Transverse colon (tissue), 4 donors: ENCODE measurements at regions not wholly inside any gene's neighbourhood (a gene's known extent, or its start where the extent isn't known, plus 50 kb on each side); places are given as distances from the start of the nearest gene placed in this dataset.

Source experiments
- DNase-seq: peaks from one replicate; pipeline ENCODE4 v3.0.0-alpha.2; 2019
- H3K27ac ChIP-seq, 4 donors: fragments of 200-600 bp; sonication (generic); 2 replicates each; pipeline ENCODE4 v1.5.1; 2016 to 2018; ENCODE audit warnings: inconsistent platforms in 4 of 4
- H3K27me3 ChIP-seq: fragments of 200-600 bp; sonication (generic); 2 replicates; pipeline ENCODE4 v1.5.1; 2017; ENCODE audit warnings: inconsistent platforms
- H3K36me3 ChIP-seq, 4 donors: fragments of 200-600 bp; sonication (generic); 2 replicates each; pipeline ENCODE4 v1.5.1; 2017 to 2019; ENCODE audit warnings: inconsistent platforms in 4 of 4
- H3K4me1 ChIP-seq, 4 donors: fragments of 200-600 bp; sonication (generic); 2 replicates each; pipeline ENCODE4 v1.5.1; 2017 to 2020; ENCODE audit warnings: inconsistent platforms in 4 of 4
- H3K4me3 ChIP-seq, 4 donors: fragments of 200-600 bp; sonication (generic); 1 replicate in 1 of 4; 2 replicates in 3 of 4; pipeline versions ENCODE4 v1.5.1 to v1.6.1; 2017 to 2019; ENCODE audit warnings: inconsistent platforms in 4 of 4
- H3K9me3 ChIP-seq, 2 donors: fragments of 200-600 bp; sonication (generic); 2 replicates each; pipeline ENCODE4 v1.5.1; 2017 to 2019; ENCODE audit warnings: inconsistent platforms in 2 of 2
- EP300 ChIP-seq: sonication (generic); formaldehyde crosslinking; IDR thresholded peaks from one replicate; pipeline ENCODE4 v1.6.1; 2017; ENCODE audit warnings: antibody characterized with exemption, low read depth
- POLR2A ChIP-seq: fragments of 450-650 bp; IDR thresholded peaks from one replicate; pipeline ENCODE4 v1.6.1; 2016; ENCODE audit warnings: antibody characterized with exemption, mild to moderate bottlenecking, moderate library complexity
- POLR2AphosphoS5 ChIP-seq, 3 donors: sonication (generic); formaldehyde crosslinking; IDR thresholded peaks; one replicate each; pipeline ENCODE4 v1.6.1; 2016; ENCODE audit warnings: antibody characterized with exemption in 3 of 3
- WGBS, 2 donors: methylation state at CpG; one replicate each; pipeline ENCODE4 v1.1.5; 2018; ENCODE audit warnings: low coverage in 1 of 2; 5-methylcytosine and 5-hydroxymethylcytosine counted together
- in situ Hi-C, 4 donors: fragments of 200-750 bp; cut with MboI; loops; one replicate each; pipeline versions ENCODE4 v1.15.0 to v1.15.1; 2017; ENCODE audit warnings: low sequenced_read_pairs in 3 of 4, low pct_ligation_motif_present in 1 of 4, low pct_unique_long_range_greater_than_20kb in 1 of 4
- intact Hi-C: fragments of 100-400 bp; cut with DNase I; formaldehyde crosslinking; loops from one replicate; pipeline ENCODE4 v1.15.1; 2023; ENCODE audit warnings: low total_unique reads
- TF ChIP-seq, protein P1 (sequence below), 5 experiments: fragments of 200-600 bp in 3 of 5; fragments of 450-650 bp in 2 of 5; sonication (generic) in 3 of 5; IDR thresholded peaks; 1 replicate in 2 of 5; 2 replicates in 3 of 5; pipeline ENCODE4 v1.5.1; 2016 to 2017; ENCODE audit warnings: antibody characterized with exemption in 5 of 5, inconsistent platforms in 3 of 5, mild to moderate bottlenecking in 2 of 5, moderate library complexity in 1 of 5

DNA sequence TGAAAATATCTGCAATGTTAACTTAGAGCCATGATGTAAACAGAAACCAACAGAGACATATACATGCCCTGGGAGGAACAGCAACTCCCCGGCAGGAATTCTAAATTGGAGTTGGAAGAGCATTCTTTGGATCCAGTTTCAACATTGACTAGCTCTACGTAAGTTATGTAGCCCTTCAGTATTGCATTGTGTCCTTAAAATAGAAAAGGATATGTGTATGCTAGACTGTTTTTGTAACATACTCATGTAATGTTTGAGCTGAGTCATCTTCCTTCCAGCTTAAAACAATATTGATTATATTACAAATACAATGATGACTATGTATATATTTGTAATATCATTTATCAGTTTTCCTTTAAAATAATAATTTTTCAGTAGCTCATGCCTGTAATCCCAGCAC lies 1422.2 kb upstream of the PCDH20 start:
- in situ Hi-C loops: no loop called here
- Histone ChIP-seq H3K36me3 (no peaks in the 10 kb centered on the region), H3K4me3 (no peak overlapping the region), H3K4me1 (no peaks in the 10 kb centered on the region), H3K27ac (no peak overlapping the region), H3K27me3 (no peaks in the 10 kb centered on the region), H3K9me3 (no peaks in the 10 kb centered on the region)
- TF ChIP-seq POLR2A (no peak), POLR2AphosphoS5 (IDR thresholded peaks at IDR 0.05) (no peak), EP300 (no peak)
- TF ChIP-seq, protein P1, sequence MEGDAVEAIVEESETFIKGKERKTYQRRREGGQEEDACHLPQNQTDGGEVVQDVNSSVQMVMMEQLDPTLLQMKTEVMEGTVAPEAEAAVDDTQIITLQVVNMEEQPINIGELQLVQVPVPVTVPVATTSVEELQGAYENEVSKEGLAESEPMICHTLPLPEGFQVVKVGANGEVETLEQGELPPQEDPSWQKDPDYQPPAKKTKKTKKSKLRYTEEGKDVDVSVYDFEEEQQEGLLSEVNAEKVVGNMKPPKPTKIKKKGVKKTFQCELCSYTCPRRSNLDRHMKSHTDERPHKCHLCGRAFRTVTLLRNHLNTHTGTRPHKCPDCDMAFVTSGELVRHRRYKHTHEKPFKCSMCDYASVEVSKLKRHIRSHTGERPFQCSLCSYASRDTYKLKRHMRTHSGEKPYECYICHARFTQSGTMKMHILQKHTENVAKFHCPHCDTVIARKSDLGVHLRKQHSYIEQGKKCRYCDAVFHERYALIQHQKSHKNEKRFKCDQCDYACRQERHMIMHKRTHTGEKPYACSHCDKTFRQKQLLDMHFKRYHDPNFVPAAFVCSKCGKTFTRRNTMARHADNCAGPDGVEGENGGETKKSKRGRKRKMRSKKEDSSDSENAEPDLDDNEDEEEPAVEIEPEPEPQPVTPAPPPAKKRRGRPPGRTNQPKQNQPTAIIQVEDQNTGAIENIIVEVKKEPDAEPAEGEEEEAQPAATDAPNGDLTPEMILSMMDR (IDR thresholded peaks at IDR 0.05): no peak
- intact Hi-C loops: no loop called here
- WGBS, 2 donors: 74 to 80% methylated on average over 2 of the region's 2 CpGs
- no peak for DNase-seq

- 63 to 83% methylated on average over 2 of the region's 2 CpGs for WGBS, 2 donors
- in situ Hi-C loops: no loop called here
- intact Hi-C loops: no loop called here
These were observed 1413.8 kb upstream of the PCDH20 start for GRCh38 chr13:62829486-62829885.

GRCh38 chr13:62799931-62800436 lies 1384.3 kb upstream of the PCDH20 start:
- WGBS, 2 donors: 52 to 86% methylated on average over 2 to 5 of the region's 5 CpGs
- TF ChIP-seq EP300 (no peak), POLR2AphosphoS5 (IDR thresholded peaks at IDR 0.05) (no peak), POLR2A (no peak)
- TF ChIP-seq, protein P1 (IDR thresholded peaks at IDR 0.05): no peak
- H3K9me3 ChIP-seq: no peaks in the 10 kb centered on the region
- no peak for DNase-seq
- H3K27me3 ChIP-seq: no peaks in the 10 kb centered on the region
- no peaks in the 10 kb centered on the region for H3K4me1 ChIP-seq
- no peak overlapping the region for H3K4me3 ChIP-seq
- intact Hi-C loops (no loop called here), in situ Hi-C loops (no loop called here)
- no peaks in the 10 kb centered on the region for H3K36me3 ChIP-seq
- H3K27ac ChIP-seq: no peak overlapping the region

More at GRCh38 chr13:62829486-62829885, 1413.8 kb upstream of the PCDH20 start:
- Histone ChIP-seq H3K36me3 (no peaks in the 10 kb centered on the region), H3K27ac (no peak overlapping the region), H3K27me3 (no peaks in the 10 kb centered on the region), H3K9me3 (no peaks in the 10 kb centered on the region), H3K4me1 (no peaks in the 10 kb centered on the region), H3K4me3 (no peak overlapping the region)
- TF ChIP-seq, protein P1 (IDR thresholded peaks at IDR 0.05): no peak
- TF ChIP-seq POLR2AphosphoS5 (IDR thresholded peaks at IDR 0.05) (no peak), EP300 (no peak), POLR2A (no peak)
- DNase-seq: no peak

DNA sequence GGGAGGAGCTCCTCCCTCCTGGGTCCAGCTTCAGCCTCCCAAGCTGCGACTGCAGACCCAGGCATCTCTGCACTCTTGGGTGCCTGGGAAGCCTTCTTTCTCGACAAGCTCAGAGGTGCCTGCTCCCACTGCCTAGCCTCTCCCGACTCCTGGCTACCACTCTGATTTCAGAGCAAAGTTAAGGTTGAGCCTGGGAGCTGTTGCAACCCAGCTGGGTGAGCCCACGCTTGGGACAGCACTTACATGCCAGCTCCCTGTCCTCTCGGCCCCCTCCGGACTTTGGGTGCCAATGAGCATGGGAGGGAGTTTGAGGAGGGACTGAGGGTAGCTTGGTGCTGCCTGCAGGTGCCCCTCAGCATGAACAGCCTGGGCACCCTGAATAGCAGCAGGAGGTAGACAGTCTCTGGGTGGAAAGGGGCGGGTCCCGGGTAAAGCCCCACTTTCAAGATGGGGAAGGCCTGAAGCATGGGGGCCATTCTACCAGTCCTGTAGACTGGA lies 1383.4 kb upstream of the PCDH20 start:
- Histone ChIP-seq H3K27ac (no peak overlapping the region), H3K27me3 (no peaks in the 10 kb centered on the region), H3K36me3 (no peaks in the 10 kb centered on the region), H3K9me3 (no peaks in the 10 kb centered on the region), H3K4me3 (no peak overlapping the region), H3K4me1 (no peaks in the 10 kb centered on the region)
- TF ChIP-seq EP300 (no peak), POLR2AphosphoS5 (IDR thresholded peaks at IDR 0.05) (no peak)
- in situ Hi-C loops: no loop called here
- 65 to 73% methylated on average over 2 to 8 of the region's 8 CpGs for WGBS, 2 donors
- intact Hi-C loops: no loop called here
- no peak for DNase-seq

- no peak overlapping the region for H3K27ac ChIP-seq
- in situ Hi-C loops (no loop called here), intact Hi-C loops (no loop called here)
- H3K27me3 ChIP-seq: no peaks in the 10 kb centered on the region
- no peaks in the 10 kb centered on the region for H3K36me3 ChIP-seq
- H3K4me1 ChIP-seq: no peaks in the 10 kb centered on the region
- no peaks in the 10 kb centered on the region for H3K9me3 ChIP-seq
- no peak overlapping the region for H3K4me3 ChIP-seq
- no peak for DNase-seq
- WGBS, 2 donors: 20 to 30% methylated on average over 1 of the region's 1 CpG
- no peak for TF ChIP-seq POLR2AphosphoS5 (IDR thresholded peaks at IDR 0.05)
- no peak for TF ChIP-seq EP300
- TF ChIP-seq, protein P1 (IDR thresholded peaks at IDR 0.05): no peak
- TF ChIP-seq POLR2A: no peak
These were observed 1378.2 kb upstream of the PCDH20 start for GRCh38 chr13:62793850-62794249.
